OCI-LY3 (cell line): ENCODE measurements at regions not wholly inside any gene's neighbourhood (a gene's known extent, or its start where the extent isn't known, plus 50 kb on each side); places are given as distances from the start of the nearest gene placed in this dataset.

Experiments
- EZH2phosphoT487 ChIP-seq: fragments of 200-600 bp; shearing (Covaris generic); IDR thresholded peaks from 2 replicates; pipeline ENCODE4 v1.6.1; 2018; ENCODE audit warnings: antibody characterized with exemption, mixed run types, low read depth
- TF ChIP-seq, protein P1 (sequence below): fragments of 200-600, 300-600 bp; sonication (generic); IDR thresholded peaks from 2 replicates; pipeline ENCODE4 v1.5.1; 2014; ENCODE audit warnings: antibody characterized with exemption, low read length, low read depth

DNA sequence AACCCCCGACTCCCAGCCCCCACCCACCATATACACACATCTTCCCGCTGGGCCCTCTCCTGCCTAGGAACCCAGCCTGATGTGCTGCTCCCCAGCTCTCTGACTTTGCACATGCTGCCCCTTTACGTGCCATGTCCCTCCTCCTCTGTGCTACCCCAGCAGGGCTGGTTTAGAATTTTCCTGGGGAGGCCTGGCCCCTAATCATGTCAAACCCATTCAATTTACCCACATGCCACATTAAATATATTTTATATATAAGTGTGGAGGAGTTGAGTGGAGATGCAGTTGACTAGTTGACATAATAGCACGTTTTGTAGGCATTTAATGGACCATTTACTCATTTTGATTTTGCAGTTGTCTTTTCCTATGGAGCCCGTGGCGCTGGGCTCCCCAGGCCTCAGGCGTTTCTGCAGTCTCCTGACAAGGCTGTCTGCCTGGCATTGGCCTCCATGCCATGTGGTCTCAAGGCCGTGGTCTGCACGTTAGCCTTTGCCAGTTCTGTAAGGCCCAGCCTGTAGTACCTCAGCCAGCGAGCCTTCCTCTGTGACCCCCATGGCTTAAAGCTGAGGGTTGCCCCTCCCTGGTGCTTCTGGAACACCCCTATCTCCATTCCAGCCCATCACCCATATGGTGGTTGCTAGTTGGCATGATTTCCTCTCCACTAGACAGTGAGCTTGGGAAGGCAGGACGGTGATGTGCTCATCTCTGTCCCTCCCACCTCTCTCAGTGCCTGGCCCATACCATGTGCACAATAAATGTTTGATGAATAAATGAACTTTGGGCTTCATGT lies 155.8 kb downstream of the TLE3 start:
- TF ChIP-seq, protein P1, sequence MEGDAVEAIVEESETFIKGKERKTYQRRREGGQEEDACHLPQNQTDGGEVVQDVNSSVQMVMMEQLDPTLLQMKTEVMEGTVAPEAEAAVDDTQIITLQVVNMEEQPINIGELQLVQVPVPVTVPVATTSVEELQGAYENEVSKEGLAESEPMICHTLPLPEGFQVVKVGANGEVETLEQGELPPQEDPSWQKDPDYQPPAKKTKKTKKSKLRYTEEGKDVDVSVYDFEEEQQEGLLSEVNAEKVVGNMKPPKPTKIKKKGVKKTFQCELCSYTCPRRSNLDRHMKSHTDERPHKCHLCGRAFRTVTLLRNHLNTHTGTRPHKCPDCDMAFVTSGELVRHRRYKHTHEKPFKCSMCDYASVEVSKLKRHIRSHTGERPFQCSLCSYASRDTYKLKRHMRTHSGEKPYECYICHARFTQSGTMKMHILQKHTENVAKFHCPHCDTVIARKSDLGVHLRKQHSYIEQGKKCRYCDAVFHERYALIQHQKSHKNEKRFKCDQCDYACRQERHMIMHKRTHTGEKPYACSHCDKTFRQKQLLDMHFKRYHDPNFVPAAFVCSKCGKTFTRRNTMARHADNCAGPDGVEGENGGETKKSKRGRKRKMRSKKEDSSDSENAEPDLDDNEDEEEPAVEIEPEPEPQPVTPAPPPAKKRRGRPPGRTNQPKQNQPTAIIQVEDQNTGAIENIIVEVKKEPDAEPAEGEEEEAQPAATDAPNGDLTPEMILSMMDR: no peak
- TF ChIP-seq EZH2phosphoT487: no peak
